ENCODE measurements at regions not wholly inside any gene's neighbourhood (a gene's known extent, or its start where the extent isn't known, plus 50 kb on each side); places are given as distances from the start of the nearest gene placed in this dataset.

DNA sequence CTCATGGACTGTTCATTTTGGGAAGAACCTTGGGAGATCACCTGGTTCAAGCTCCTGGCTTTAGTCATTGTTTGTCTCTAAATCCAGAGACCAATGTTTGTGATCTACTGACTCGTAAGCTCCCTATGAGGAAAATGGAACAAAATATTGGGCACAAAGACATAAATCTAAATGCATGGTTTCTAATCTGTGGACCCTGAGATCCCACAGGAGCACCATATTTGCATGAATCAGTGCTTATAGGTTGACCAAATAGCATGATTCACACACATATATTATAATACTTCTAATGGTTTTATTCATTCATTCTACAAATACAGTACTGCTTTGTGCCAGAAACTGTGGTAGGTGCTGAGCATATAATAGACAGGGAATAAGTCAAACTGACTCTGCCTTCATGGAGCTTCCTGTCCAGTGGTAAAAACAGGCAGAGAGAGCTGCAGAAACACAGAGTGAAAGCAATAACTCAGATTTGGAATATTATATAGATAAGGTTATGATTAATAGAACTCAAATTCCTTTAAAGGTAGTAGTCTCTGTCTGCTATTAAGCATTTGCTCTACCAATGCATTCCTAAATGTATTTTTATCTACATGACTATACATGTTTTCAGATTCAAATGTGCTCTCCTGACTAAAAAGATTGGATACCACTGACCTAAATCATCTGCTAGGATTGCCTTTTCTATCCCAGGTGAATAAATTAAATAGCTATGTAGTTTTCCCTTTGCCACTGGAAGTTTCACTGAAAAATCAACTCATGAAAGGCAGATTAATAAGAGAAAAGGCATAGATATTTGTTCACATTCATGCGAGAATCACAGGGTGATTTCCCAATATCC lies 198.6 kb upstream of the CAMK1G start:
- in situ Hi-C loops (cut with MboI; ENCODE audit: low sequenced_read_pairs), result no loop called here
- Histone ChIP-seq H3K4me1 (peaks cover 5% of the 10 kb centered on the region), H3K27me3 (ENCODE audit: low read depth) (no peaks in the 10 kb centered on the region)

DNA sequence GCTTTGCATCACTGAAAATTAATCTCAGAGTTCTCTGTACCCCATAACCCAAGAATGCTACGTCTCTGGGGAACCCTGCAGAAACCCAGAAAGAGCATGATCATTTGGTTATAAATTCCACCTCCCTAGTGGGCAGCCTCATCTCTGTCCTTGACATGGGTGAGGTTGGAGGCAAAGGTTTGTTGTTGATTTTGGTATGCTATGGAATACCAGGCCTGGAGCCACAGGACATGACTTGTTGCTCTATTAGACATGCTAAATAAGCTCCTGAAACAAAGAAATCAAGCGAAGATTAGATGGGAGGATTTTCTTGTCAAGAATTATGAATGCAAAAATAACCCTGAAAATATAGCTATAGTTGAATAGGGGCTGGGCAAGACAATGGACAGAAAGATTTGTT lies 197.4 kb upstream of the CAMK1G start:
- H3K9me3 ChIP-seq, result no peaks in the 10 kb centered on the region
- H3K4me3 ChIP-seq, result no peak overlapping the region
- no peaks in the 10 kb centered on the region for H3K36me3 ChIP-seq (replicated peaks)
- H3K4me1 ChIP-seq, result peaks cover 5% of the 10 kb centered on the region
- in situ Hi-C loops (cut with MboI; ENCODE audit: low sequenced_read_pairs), result no loop called here
- no peak for DNase-seq (ENCODE audit: low spot score in 2 of 2)
- no peaks in the 10 kb centered on the region for H3K27me3 ChIP-seq (ENCODE audit: low read depth)

More for the DNA sequence above, 198.6 kb upstream of the CAMK1G start:
- H3K4me3 ChIP-seq, result no peak overlapping the region
- no peak for DNase-seq (ENCODE audit: low spot score in 2 of 2)
- H3K36me3 ChIP-seq (replicated peaks), result no peaks in the 10 kb centered on the region
- no peaks in the 10 kb centered on the region for H3K9me3 ChIP-seq

DNA sequence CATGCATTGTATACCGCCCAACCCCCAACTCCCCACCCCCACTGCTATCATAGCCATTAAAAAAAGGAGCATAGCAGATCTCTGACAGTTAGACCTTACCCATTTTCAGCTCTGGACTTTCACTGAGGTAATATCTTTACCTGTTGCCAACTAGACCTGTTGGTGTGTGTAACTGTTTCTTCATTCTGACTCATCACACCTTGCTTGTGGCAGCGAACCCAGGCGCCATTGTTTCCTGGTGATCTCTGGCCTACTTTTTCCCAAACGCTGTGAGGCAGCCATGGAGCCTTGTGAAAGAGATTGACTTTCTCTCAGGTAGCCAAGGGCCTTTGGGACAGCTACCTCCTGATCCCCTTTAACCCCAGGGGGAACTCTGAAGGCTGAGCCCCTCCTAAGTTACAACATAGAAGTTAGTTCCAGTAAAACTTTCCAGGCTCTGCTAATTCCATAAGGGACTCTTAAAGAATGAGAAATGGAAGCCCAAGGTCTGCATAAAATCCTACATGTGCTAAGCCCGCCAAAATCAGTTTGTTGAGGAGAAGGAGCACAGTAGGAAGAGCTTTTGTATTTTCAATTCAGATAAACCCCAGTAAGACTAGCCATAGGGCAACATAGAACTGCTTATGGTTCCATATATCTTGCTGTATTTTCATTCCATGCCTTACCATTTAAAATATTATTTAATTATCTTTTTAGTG lies 196.1 kb upstream of the CAMK1G start:
- Histone ChIP-seq H3K4me1 (peaks cover 5% of the 10 kb centered on the region), H3K9me3 (no peaks in the 10 kb centered on the region), H3K4me3 (no peak overlapping the region), H3K36me3 (replicated peaks) (no peaks in the 10 kb centered on the region), H3K27me3 (ENCODE audit: low read depth) (no peaks in the 10 kb centered on the region)
- no peak for DNase-seq (ENCODE audit: low spot score in 2 of 2)
- in situ Hi-C loops (cut with MboI; ENCODE audit: low sequenced_read_pairs), result no loop called here

DNA sequence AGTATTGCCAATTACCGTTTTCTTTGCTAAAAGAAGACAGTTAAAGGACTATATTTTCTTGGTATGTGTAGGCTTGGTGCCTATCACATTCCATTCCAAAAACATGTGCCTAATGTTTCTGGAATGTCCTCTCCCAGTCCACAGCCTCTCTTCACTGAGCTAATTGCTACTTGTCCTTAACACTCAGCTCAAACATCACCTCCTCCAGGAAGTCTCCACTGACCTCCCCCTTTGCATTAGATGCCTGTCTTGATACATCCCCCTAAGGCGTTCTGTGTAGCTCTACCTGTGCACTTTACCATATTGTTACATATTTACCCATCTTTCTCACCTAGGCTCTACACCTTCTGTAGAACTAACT lies 195.6 kb upstream of the CAMK1G start:
- no peaks in the 10 kb centered on the region for H3K9me3 ChIP-seq
- peaks cover 3% of the 10 kb centered on the region for H3K4me1 ChIP-seq
- in situ Hi-C loops (cut with MboI; ENCODE audit: low sequenced_read_pairs), result no loop called here
- H3K4me3 ChIP-seq, result no peak overlapping the region
- H3K36me3 ChIP-seq (replicated peaks), result no peaks in the 10 kb centered on the region
- DNase-seq (ENCODE audit: low spot score in 2 of 2), result no peak
- H3K27me3 ChIP-seq (ENCODE audit: low read depth), result no peaks in the 10 kb centered on the region

DNA sequence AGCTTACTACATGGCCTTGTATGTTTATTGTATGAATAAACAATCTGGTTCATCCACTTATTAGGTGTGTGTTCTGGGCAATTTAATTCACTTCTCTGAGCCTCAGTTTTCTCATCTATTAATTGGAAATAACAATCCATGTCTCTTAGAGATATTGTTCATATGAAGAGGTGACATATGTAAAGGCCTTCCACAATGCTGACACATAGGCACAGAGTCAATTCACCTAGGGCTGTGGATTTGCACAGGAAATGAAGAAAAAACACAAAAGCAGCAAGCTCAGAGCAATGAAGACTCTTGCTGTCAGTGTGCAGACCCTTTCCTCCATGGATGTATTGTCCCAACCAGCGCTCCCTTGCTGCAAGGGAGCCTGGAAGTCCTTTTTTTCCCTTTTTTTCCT lies 195.2 kb upstream of the CAMK1G start:
- Histone ChIP-seq H3K4me3 (no peak overlapping the region), H3K27me3 (ENCODE audit: low read depth) (no peaks in the 10 kb centered on the region), H3K36me3 (replicated peaks) (no peaks in the 10 kb centered on the region), H3K4me1 (peaks cover 2% of the 10 kb centered on the region), H3K9me3 (no peaks in the 10 kb centered on the region)
- DNase-seq (ENCODE audit: low spot score in 2 of 2), result no peak
- in situ Hi-C loops (cut with MboI; ENCODE audit: low sequenced_read_pairs), result no loop called here

DNA sequence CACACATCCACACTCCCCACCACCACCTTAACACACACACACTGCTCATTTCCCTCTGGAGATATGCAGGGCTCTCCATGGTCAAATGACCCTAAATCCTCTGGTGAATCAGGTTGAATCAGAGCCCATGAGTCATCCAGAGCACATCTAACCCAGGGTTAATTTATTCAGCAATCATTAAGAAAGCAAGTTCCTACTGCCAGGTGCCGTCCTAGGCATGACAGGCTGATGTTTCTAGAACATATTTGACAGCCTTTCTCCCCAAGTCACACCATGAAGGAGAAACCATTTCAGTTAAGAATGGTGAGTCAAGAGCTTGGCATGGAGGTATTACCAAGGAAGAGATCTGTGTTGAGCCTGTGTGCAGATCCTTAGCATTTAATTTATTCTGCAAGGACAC lies 194.3 kb upstream of the CAMK1G start:
- no peaks in the 10 kb centered on the region for H3K9me3 ChIP-seq
- in situ Hi-C loops (cut with MboI; ENCODE audit: low sequenced_read_pairs), result no loop called here
- DNase-seq (ENCODE audit: low spot score in 2 of 2), result no peak
- no peak overlapping the region for H3K4me3 ChIP-seq
- peaks cover 10% of the 10 kb centered on the region for H3K4me1 ChIP-seq
- no peaks in the 10 kb centered on the region for H3K27me3 ChIP-seq (ENCODE audit: low read depth)
- H3K36me3 ChIP-seq (replicated peaks), result no peaks in the 10 kb centered on the region

DNA sequence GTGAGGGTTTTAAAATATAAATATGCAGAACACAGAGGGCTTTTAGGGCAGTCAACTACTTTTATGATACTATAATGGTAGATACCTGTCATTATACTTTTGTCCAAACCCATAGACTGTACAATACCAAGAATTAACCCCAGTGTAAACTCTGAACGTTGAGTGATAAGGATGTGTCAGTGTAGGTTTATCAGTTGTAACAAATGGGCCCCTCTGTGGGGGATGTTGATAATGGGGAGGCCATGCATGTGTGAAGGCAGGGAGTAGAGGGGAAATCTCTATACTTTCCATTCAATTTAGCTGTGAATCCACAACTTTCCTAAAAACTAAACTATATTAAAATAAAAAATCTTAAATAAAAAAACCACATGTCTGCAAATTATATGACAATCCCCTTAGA lies 193.5 kb upstream of the CAMK1G start:
- Histone ChIP-seq H3K4me1 (peaks cover 16% of the 10 kb centered on the region), H3K36me3 (replicated peaks) (no peaks in the 10 kb centered on the region), H3K9me3 (no peaks in the 10 kb centered on the region), H3K4me3 (no peak overlapping the region), H3K27me3 (ENCODE audit: low read depth) (no peaks in the 10 kb centered on the region)
- in situ Hi-C loops (cut with MboI; ENCODE audit: low sequenced_read_pairs), result no loop called here
- DNase-seq (ENCODE audit: low spot score in 2 of 2), result no peak

DNA sequence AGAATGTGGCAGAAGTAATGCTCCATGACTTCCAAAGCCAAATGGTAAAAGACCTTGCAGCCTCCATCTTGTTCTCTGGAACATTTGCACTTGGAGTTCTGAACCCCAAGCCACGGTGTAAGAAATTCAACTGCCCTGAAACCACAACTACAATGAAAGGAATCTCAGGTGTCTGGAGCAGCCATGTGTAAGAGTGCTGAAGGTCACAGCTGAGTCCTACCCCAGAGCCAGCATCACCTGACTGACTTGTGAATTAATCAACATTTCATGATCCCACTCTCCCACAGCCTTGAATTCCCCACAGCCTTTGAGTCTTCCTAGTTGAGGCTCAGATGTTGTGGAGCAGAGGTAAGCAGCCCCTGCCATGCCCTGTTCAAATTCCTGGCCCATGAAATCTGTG lies 192.8 kb upstream of the CAMK1G start:
- in situ Hi-C loops (cut with MboI; ENCODE audit: low sequenced_read_pairs), result no loop called here
- Histone ChIP-seq H3K4me1 (peaks cover 24% of the 10 kb centered on the region), H3K4me3 (no peak overlapping the region)

DNA sequence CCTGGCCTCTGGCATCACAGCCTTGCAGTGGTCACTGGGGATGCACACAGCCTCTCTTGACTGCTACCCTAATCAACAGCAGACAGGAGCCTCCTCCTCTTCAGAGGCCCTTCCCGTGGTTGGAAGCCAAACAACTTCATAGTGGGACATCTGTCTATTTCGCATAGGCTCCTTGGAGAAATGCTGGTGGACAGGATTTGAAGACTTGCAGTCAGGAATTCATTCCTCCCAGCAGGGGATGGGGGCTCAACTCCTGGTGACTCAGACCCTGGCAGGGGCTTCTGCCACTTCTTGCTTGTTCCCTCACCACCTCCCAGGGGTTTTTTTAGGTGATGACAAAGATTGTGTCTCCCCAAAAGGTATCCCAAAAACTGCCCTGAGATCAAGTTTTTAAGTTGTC lies 191.7 kb upstream of the CAMK1G start:
- Histone ChIP-seq H3K9me3 (no peaks in the 10 kb centered on the region), H3K4me1 (peaks cover 34% of the 10 kb centered on the region), H3K36me3 (replicated peaks) (no peaks in the 10 kb centered on the region), H3K4me3 (no peak overlapping the region), H3K27me3 (ENCODE audit: low read depth) (no peaks in the 10 kb centered on the region)
- no peak for DNase-seq (ENCODE audit: low spot score in 2 of 2)
- in situ Hi-C loops (cut with MboI; ENCODE audit: low sequenced_read_pairs), result no loop called here

More for the DNA sequence above, 192.8 kb upstream of the CAMK1G start:
- H3K36me3 ChIP-seq (replicated peaks), result no peaks in the 10 kb centered on the region
- no peaks in the 10 kb centered on the region for H3K27me3 ChIP-seq (ENCODE audit: low read depth)
- H3K9me3 ChIP-seq, result no peaks in the 10 kb centered on the region
- DNase-seq (ENCODE audit: low spot score in 2 of 2), result no peak

DNA sequence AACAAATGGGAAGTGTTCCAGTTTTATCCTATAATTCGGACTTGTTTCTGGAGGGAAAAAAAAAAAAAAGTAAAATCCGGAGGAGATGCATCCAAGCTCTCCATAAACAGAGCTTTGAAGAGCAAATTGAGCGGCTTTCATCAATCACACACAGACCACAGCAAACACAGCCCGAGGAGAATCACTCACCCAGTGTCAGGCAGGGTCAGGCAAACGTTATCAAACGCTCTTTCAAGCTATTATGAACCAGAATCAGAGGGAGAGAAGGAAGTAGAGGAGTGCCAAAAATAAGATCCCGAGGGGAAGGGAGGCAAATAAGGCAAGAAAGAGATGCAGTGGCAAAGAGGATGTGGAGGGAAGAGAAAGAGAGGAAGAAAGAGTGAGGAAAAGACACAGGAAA lies 188.3 kb upstream of the CAMK1G start:
- no peak for DNase-seq (ENCODE audit: low spot score in 2 of 2)

DNA sequence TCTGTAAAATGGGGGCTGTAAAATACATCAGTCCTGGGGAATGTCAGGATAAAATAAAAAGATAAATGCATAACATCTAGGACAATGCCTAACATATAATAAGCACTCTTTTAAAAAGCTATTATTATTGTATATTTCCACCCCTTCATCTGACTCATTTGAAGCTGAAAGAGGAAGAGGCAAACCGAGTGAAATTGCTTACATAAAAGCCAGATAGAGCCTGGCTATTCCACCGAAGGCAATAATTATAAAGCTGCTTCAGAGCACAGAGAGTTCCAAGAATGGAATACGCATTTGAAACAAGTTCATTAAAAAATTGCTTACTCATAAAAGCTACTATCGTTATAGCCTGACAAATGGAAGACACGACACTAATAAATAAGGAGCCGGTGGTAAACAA lies 186.1 kb upstream of the CAMK1G start:
- Histone ChIP-seq H3K36me3 (replicated peaks) (no peaks in the 10 kb centered on the region), H3K4me1 (peaks cover 65% of the 10 kb centered on the region), H3K27me3 (ENCODE audit: low read depth) (no peaks in the 10 kb centered on the region), H3K9me3 (no peaks in the 10 kb centered on the region), H3K4me3 (no peak overlapping the region)
- in situ Hi-C loops (cut with MboI; ENCODE audit: low sequenced_read_pairs), result no loop called here
- DNase-seq (ENCODE audit: low spot score in 2 of 2), result no peak

More for the DNA sequence above, 188.3 kb upstream of the CAMK1G start:
- H3K9me3 ChIP-seq, result no peaks in the 10 kb centered on the region
- H3K36me3 ChIP-seq (replicated peaks), result no peaks in the 10 kb centered on the region
- H3K27me3 ChIP-seq (ENCODE audit: low read depth), result no peaks in the 10 kb centered on the region
- H3K4me1 ChIP-seq, result peaks cover 65% of the 10 kb centered on the region
- H3K4me3 ChIP-seq, result no peak overlapping the region
- in situ Hi-C loops (cut with MboI; ENCODE audit: low sequenced_read_pairs), result no loop called here

DNA sequence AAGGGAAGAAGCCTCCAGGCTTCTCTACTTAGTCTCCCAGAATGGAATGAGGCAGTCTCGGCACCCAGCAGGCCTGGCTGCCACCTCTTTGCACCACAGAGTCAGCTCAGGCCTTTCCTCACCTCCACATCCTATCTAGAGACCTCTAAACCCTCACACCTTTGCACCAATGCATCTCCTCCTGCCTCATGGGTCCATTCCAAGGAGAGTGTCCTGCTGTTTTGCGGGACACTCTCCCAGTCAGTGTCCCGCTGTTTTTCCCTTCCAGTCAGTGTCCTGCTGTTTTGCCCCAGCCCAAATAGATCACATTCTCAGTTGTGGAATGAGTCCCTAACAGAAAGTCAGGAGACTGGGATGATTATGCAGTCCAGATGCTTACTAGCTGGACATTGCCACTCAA lies 185.6 kb upstream of the CAMK1G start:
- DNase-seq (ENCODE audit: low spot score in 2 of 2), result no peak
- in situ Hi-C loops (cut with MboI; ENCODE audit: low sequenced_read_pairs), result no loop called here
- no peaks in the 10 kb centered on the region for H3K27me3 ChIP-seq (ENCODE audit: low read depth)
- H3K36me3 ChIP-seq (replicated peaks), result no peaks in the 10 kb centered on the region
- H3K4me3 ChIP-seq, result no peak overlapping the region
- H3K9me3 ChIP-seq, result no peaks in the 10 kb centered on the region
- peaks cover 65% of the 10 kb centered on the region for H3K4me1 ChIP-seq

DNA sequence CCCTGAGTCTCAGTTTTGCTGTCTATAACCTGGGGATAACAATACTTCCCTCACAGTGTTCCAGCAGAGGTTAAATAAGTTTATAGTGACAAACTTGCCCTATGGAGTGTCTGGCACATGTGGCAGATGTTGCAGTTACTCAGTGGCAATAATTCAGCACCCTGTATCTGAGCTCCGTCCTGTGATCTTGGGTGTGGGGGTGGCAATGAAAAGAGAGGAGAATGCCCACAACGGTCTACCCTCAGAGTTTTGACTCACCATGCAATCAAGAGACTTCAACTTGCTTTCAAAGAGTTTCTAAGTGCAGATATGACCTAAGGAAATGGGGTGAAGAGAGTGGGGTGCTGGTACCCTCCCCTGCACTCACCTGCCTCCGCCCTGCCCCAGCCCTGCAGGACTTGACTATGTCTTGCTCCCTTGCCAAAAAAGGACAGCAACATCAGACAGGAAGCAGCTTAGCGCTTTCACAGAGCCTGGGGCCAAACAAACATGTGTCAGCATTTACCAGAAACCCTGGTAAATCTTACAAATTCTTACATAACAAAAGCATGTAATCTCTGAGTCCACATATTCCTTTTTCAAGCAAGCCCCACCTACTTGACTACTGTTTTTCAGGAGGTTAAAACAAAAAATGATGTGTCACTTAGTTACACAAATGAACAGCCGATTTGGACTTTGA lies 185.1 kb upstream of the CAMK1G start:
- peaks cover 63% of the 10 kb centered on the region for H3K4me1 ChIP-seq
- in situ Hi-C loops (cut with MboI; ENCODE audit: low sequenced_read_pairs), result no loop called here
- no peaks in the 10 kb centered on the region for H3K27me3 ChIP-seq (ENCODE audit: low read depth)
- no peaks in the 10 kb centered on the region for H3K9me3 ChIP-seq
- H3K36me3 ChIP-seq (replicated peaks), result no peaks in the 10 kb centered on the region
- peak; percentile 88 to 98 for DNase-seq (ENCODE audit: low spot score in 2 of 2)
- no peak overlapping the region for H3K4me3 ChIP-seq

DNA sequence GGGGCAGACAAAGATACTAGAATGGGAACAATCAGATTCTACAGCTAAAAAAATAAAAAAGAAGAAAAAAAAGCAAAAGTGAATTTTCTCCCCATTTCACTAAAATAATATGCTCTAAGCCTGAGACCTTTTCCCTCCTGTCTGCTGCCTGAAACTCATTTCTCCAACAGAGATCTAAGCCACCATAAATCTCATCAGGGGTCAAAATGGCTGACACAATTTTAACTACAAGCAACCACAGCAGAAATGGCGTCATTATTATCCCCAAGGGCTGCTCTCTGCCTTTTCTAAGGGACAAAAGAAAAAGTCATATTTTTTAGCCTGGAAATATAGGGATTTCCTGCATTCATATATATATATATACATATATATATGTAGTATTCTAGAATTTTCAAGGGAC lies 183.7 kb upstream of the CAMK1G start:
- in situ Hi-C loops (cut with MboI; ENCODE audit: low sequenced_read_pairs), result no loop called here
- Histone ChIP-seq H3K4me3 (no peak overlapping the region), H3K4me1 (peaks cover 61% of the 10 kb centered on the region), H3K27me3 (ENCODE audit: low read depth) (no peaks in the 10 kb centered on the region), H3K9me3 (no peaks in the 10 kb centered on the region), H3K36me3 (replicated peaks) (no peaks in the 10 kb centered on the region)
- no peak for DNase-seq (ENCODE audit: low spot score in 2 of 2)
